NCI-H510A (cell line): ENCODE measurements at regions not wholly inside any gene's neighbourhood (a gene's known extent, or its start where the extent isn't known, plus 50 kb on each side); places are given as distances from the start of the nearest gene placed in this dataset.
"Not testable (repeated sequence)": the region's sequence is repeated elsewhere in the genome, so short reads cannot be mapped to it uniquely, and the experiment has no call there.

Experiments used
- DNase-seq: peaks from one replicate; lab custom pipeline; 2025; lab: John Stamatoyannopoulos, UW

- DNase-seq: no peak
These were observed 87.7 kb downstream of the DCK start for GRCh38 chr4:71081192-71081591.

GRCh38 chr4:71093745-71094144 lies 100.3 kb downstream of the DCK start:
- no peak for DNase-seq

GRCh38 chr4:71094201-71094600 lies 100.8 kb downstream of the DCK start:
- DNase-seq: no peak

GRCh38 chr4:71095141-71095540 lies 101.7 kb downstream of the DCK start:
- DNase-seq: no peak

GRCh38 chr4:71095545-71095944 lies 102.1 kb downstream of the DCK start:
- no peak for DNase-seq

- DNase-seq: no peak
These were observed 114.3 kb downstream of the DCK start for GRCh38 chr4:71107726-71108125.

GRCh38 chr4:71110499-71110898 lies 117.0 kb downstream of the DCK start:
- DNase-seq: peak; percentile 51

GRCh38 chr4:71111133-71111532 lies 117.7 kb downstream of the DCK start:
- not testable (repeated sequence) for DNase-seq

GRCh38 chr4:71113294-71113693 lies 119.8 kb downstream of the DCK start:
- DNase-seq: no peak

- no peak for DNase-seq
These were observed 127.5 kb downstream of the DCK start for GRCh38 chr4:71120831-71121524.

- DNase-seq: no peak
These were observed 130.5 kb downstream of the DCK start for GRCh38 chr4:71123951-71124350.

- no peak for DNase-seq
These were observed 131.7 kb downstream of the DCK start for GRCh38 chr4:71125137-71125536.

GRCh38 chr4:71126719-71127118 lies 133.3 kb downstream of the DCK start:
- no peak for DNase-seq

- no peak for DNase-seq
These were observed 137.6 kb downstream of the DCK start for GRCh38 chr4:71130827-71131603.

- DNase-seq: no peak
These were observed 139.0 kb downstream of the DCK start for GRCh38 chr4:71132486-71132885.

GRCh38 chr4:71133491-71133890 lies 140.0 kb downstream of the DCK start:
- no peak for DNase-seq

- no peak for DNase-seq
These were observed 142.6 kb downstream of the DCK start for GRCh38 chr4:71136071-71136470.

- no peak for DNase-seq
These were observed 144.7 kb downstream of the DCK start for GRCh38 chr4:71138007-71138615.

- DNase-seq: no peak
These were observed 147.1 kb downstream of the DCK start for GRCh38 chr4:71140563-71140962.

GRCh38 chr4:71141125-71141524 lies 147.7 kb downstream of the DCK start:
- no peak for DNase-seq

GRCh38 chr4:71147261-71147660 lies 153.8 kb downstream of the DCK start:
- DNase-seq: no peak

- no peak for DNase-seq
These were observed 155.1 kb downstream of the DCK start for GRCh38 chr4:71148545-71148944.

- no peak for DNase-seq
These were observed 157.6 kb downstream of the DCK start for GRCh38 chr4:71151054-71151453.
